ENCODE measurements at regions not wholly inside any gene's neighbourhood (a gene's known extent, or its start where the extent isn't known, plus 50 kb on each side); places are given as distances from the start of the nearest gene placed in this dataset.
"Not testable (repeated sequence)": the region's sequence is repeated elsewhere in the genome, so short reads cannot be mapped to it uniquely, and the experiment has no call there.

- DNase-seq, result no peak
Observed at GRCh38 chr11:92546603-92547002, 322.0 kb downstream of the FAT3 start.

- DNase-seq, result no peak
Observed at GRCh38 chr11:92550411-92550810, 325.8 kb downstream of the FAT3 start.

- no peak for DNase-seq
Observed at GRCh38 chr11:92550871-92551270, 326.3 kb downstream of the FAT3 start.

- DNase-seq, result no peak
Observed at GRCh38 chr11:92552942-92553341, 328.3 kb downstream of the FAT3 start.

- DNase-seq, result no peak
Observed at GRCh38 chr11:92554688-92555087, 330.1 kb downstream of the FAT3 start.

- no peak for DNase-seq
Observed at GRCh38 chr11:92556431-92556830, 331.8 kb downstream of the FAT3 start.

GRCh38 chr11:92557879-92558278, 333.3 kb downstream of the FAT3 start:
- no peak for DNase-seq

- no peak for DNase-seq
Observed at GRCh38 chr11:92558323-92558722, 333.7 kb downstream of the FAT3 start.

GRCh38 chr11:92569726-92570125, 345.1 kb downstream of the FAT3 start:
- DNase-seq, result no peak

GRCh38 chr11:92572559-92572958, 347.9 kb downstream of the FAT3 start:
- DNase-seq, result no peak

- DNase-seq, result no peak
Observed at GRCh38 chr11:92576315-92576714, 351.7 kb downstream of the FAT3 start.

GRCh38 chr11:92580908-92581307, 356.3 kb downstream of the FAT3 start:
- DNase-seq, result no peak

GRCh38 chr11:92588393-92588792, 363.8 kb downstream of the FAT3 start:
- no peak for DNase-seq

- DNase-seq, result no peak
Observed at GRCh38 chr11:92589512-92589911, 364.9 kb downstream of the FAT3 start.

GRCh38 chr11:92591521-92591920, 366.9 kb downstream of the FAT3 start:
- DNase-seq, result no peak

- DNase-seq, result no peak
Observed at GRCh38 chr11:92594251-92594650, 369.6 kb downstream of the FAT3 start.

GRCh38 chr11:92595052-92595451, 370.4 kb downstream of the FAT3 start:
- DNase-seq, result no peak

GRCh38 chr11:92596596-92597317, 372.1 kb downstream of the FAT3 start:
- no peak for DNase-seq

GRCh38 chr11:92601048-92601447, 368.4 kb upstream of the MTNR1B start:
- DNase-seq, result no peak

GRCh38 chr11:92605667-92606066, 363.8 kb upstream of the MTNR1B start:
- DNase-seq, result no peak

GRCh38 chr11:92607969-92608722, 361.3 kb upstream of the MTNR1B start:
- no peak for DNase-seq

GRCh38 chr11:92611157-92611556, 358.3 kb upstream of the MTNR1B start:
- no peak for DNase-seq

- DNase-seq, result not testable (repeated sequence)
Observed at GRCh38 chr11:92618020-92618419, 351.4 kb upstream of the MTNR1B start.

GRCh38 chr11:92623055-92623454, 346.4 kb upstream of the MTNR1B start:
- DNase-seq, result no peak

- DNase-seq, result no peak
Observed at GRCh38 chr11:92625894-92626293, 343.6 kb upstream of the MTNR1B start.

Measured in NCI-H187 (cell line).